Mesendoderm (in vitro differentiated cells): ENCODE measurements at regions not wholly inside any gene's neighbourhood (a gene's known extent, or its start where the extent isn't known, plus 50 kb on each side); places are given as distances from the start of the nearest gene placed in this dataset.

ENCODE experiments used
- DNase-seq: peaks from one replicate; pipeline ENCODE4 v3.0.0; 2013
- H2AK5ac ChIP-seq: 2 replicates; pipeline ENCODE4 v1.6.1; 2013; ENCODE audit warnings: low read length, inconsistent platforms
- H2BK120ac ChIP-seq: 2 replicates; pipeline ENCODE4 v1.6.1; 2013; ENCODE audit warnings: low read depth, mild to moderate bottlenecking, low read length, moderate library complexity, mixed read lengths
- H2BK15ac ChIP-seq: replicated peaks from 2 replicates; pipeline ENCODE4 v1.6.1; 2013; ENCODE audit warnings: low read depth, mild to moderate bottlenecking, moderate library complexity
- H2BK5ac ChIP-seq: 2 replicates; pipeline ENCODE4 v1.6.1; 2013; ENCODE audit warnings: low read length, inconsistent platforms
- H3K18ac ChIP-seq: 2 replicates; pipeline ENCODE4 v1.6.1; 2013; ENCODE audit warnings: mild to moderate bottlenecking, low read length, mixed read lengths
- H3K23ac ChIP-seq: one replicate; pipeline ENCODE4 v1.6.1; 2013; ENCODE audit warnings: low read length
- H3K27ac ChIP-seq: 2 replicates; pipeline ENCODE4 v1.5.1; 2013; ENCODE audit warnings: low read depth, mild to moderate bottlenecking, inconsistent platforms, low read length, moderate library complexity
- H3K27me3 ChIP-seq: 2 replicates; pipeline ENCODE4 v1.6.1; 2013; ENCODE audit warnings: low read length, control low read depth, mild to moderate bottlenecking, inconsistent platforms; ENCODE audit not compliant: insufficient read depth, poor library complexity
- H3K36me3 ChIP-seq: 2 replicates; pipeline ENCODE4 v1.6.1; 2013; ENCODE audit warnings: low read length, inconsistent platforms; ENCODE audit not compliant: control insufficient read depth, insufficient read depth
- H3K4ac ChIP-seq: one replicate; pipeline ENCODE4 v1.6.1; 2013; ENCODE audit warnings: low read depth, mild to moderate bottlenecking, low read length, moderate library complexity
- H3K4me1 ChIP-seq: 2 replicates; pipeline ENCODE4 v1.6.1; 2013; ENCODE audit warnings: low read depth, low read length, inconsistent platforms; ENCODE audit not compliant: control insufficient read depth
- H3K4me2 ChIP-seq: 2 replicates; pipeline ENCODE4 v1.6.1; 2013; ENCODE audit warnings: low read length
- H3K4me3 ChIP-seq: 2 replicates; pipeline ENCODE4 v1.5.1; 2013; ENCODE audit warnings: mild to moderate bottlenecking, low read length
- H3K56ac ChIP-seq: one replicate; pipeline ENCODE4 v1.6.1; 2013; ENCODE audit warnings: low read length
- H3K79me1 ChIP-seq: 2 replicates; pipeline ENCODE4 v1.6.1; 2013; ENCODE audit warnings: low read length, inconsistent platforms
- H3K79me2 ChIP-seq: 2 replicates; pipeline ENCODE4 v1.6.1; 2013; ENCODE audit warnings: mild to moderate bottlenecking, low read length; ENCODE audit not compliant: control insufficient read depth, insufficient read depth
- H3K9ac ChIP-seq: 2 replicates; pipeline ENCODE4 v1.6.1; 2013; ENCODE audit warnings: low read length, inconsistent platforms
- H4K5ac ChIP-seq: one replicate; pipeline ENCODE4 v1.6.1; 2013; ENCODE audit warnings: low read length
- H4K8ac ChIP-seq: one replicate; pipeline ENCODE4 v1.6.1; 2013; ENCODE audit warnings: low read depth, mild to moderate bottlenecking, control low read depth, low read length, moderate library complexity
- WGBS: extraction: QIAGEN DNeasy Blood & Tissue Kit; methylation state at CpG from one replicate; pipeline ENCODE4 v1.1.7; 2013; ENCODE audit warnings: low lambda C conversion rate, missing lambda C conversion rate; ENCODE audit not compliant: insufficient coverage; ENCODE audit errors: extremely low coverage; 5-methylcytosine and 5-hydroxymethylcytosine counted together

- no peak for DNase-seq
- no CpG with 5 or more reads among the region's 4 CpGs for WGBS
- Histone ChIP-seq H3K27me3 (no peaks in the 10 kb centered on the region), H3K79me1 (no peaks in the 10 kb centered on the region), H3K4me3 (no peak overlapping the region), H2AK5ac (no peak overlapping the region), H2BK15ac (no peak overlapping the region), H3K79me2 (no peaks in the 10 kb centered on the region), H3K56ac (no peak overlapping the region), H3K4ac (no peak overlapping the region), H3K18ac (no peak overlapping the region), H2BK120ac (no peak overlapping the region), H4K5ac (no peak overlapping the region), H3K36me3 (no peaks in the 10 kb centered on the region), H3K23ac (no peak overlapping the region), H4K8ac (no peak overlapping the region), H3K4me1 (no peaks in the 10 kb centered on the region), H3K4me2 (no peak overlapping the region), H3K27ac (no peak overlapping the region), H2BK5ac (no peak overlapping the region), H3K9ac (no peak overlapping the region)
Observed at GRCh38 chr6:91376686-91377085, 789.8 kb upstream of the MAP3K7 start.

- Histone ChIP-seq H3K4ac (no peak overlapping the region), H2AK5ac (no peak overlapping the region), H3K4me2 (no peak overlapping the region), H3K56ac (no peak overlapping the region), H3K36me3 (no peaks in the 10 kb centered on the region), H3K79me2 (no peaks in the 10 kb centered on the region), H2BK120ac (no peak overlapping the region), H3K4me3 (no peak overlapping the region), H3K18ac (no peak overlapping the region), H3K4me1 (no peaks in the 10 kb centered on the region), H4K8ac (no peak overlapping the region), H3K9ac (no peak overlapping the region), H3K27me3 (no peaks in the 10 kb centered on the region), H3K27ac (no peak overlapping the region), H3K23ac (no peak overlapping the region), H2BK15ac (no peak overlapping the region), H4K5ac (no peak overlapping the region), H3K79me1 (no peaks in the 10 kb centered on the region), H2BK5ac (no peak overlapping the region)
- DNase-seq: peak; percentile 59
- WGBS: no CpG with 5 or more reads among the region's 3 CpGs
Observed at GRCh38 chr6:91366781-91367180, 779.9 kb upstream of the MAP3K7 start.

- no peak for DNase-seq
- Histone ChIP-seq H2AK5ac (no peak overlapping the region), H2BK15ac (no peak overlapping the region), H4K5ac (no peak overlapping the region), H3K4ac (no peak overlapping the region), H3K4me3 (no peak overlapping the region), H2BK5ac (no peak overlapping the region), H3K23ac (no peak overlapping the region), H3K27ac (no peak overlapping the region), H3K9ac (no peak overlapping the region), H3K79me2 (no peaks in the 10 kb centered on the region), H2BK120ac (no peak overlapping the region), H3K79me1 (no peaks in the 10 kb centered on the region), H3K4me2 (no peak overlapping the region), H3K56ac (no peak overlapping the region), H3K18ac (no peak overlapping the region), H3K4me1 (no peaks in the 10 kb centered on the region), H3K27me3 (no peaks in the 10 kb centered on the region), H3K36me3 (no peaks in the 10 kb centered on the region), H4K8ac (no peak overlapping the region)
Observed at GRCh38 chr6:91358986-91359385, 772.1 kb upstream of the MAP3K7 start.

GRCh38 chr6:91352878-91353277 lies 766.0 kb upstream of the MAP3K7 start:
- no peaks in the 10 kb centered on the region for H3K27me3 ChIP-seq
- H3K4me3 ChIP-seq: no peak overlapping the region
- H2BK15ac ChIP-seq: no peak overlapping the region
- DNase-seq: no peak
- H3K36me3 ChIP-seq: no peaks in the 10 kb centered on the region
- no peak overlapping the region for H3K4ac ChIP-seq
- no peaks in the 10 kb centered on the region for H3K79me1 ChIP-seq
- no peak overlapping the region for H4K8ac ChIP-seq
- no peak overlapping the region for H2BK5ac ChIP-seq
- WGBS: no CpG with 5 or more reads among the region's 4 CpGs
- H3K27ac ChIP-seq: no peak overlapping the region
- H3K4me2 ChIP-seq: no peak overlapping the region
- no peak overlapping the region for H3K18ac ChIP-seq
- no peaks in the 10 kb centered on the region for H3K79me2 ChIP-seq
- H3K23ac ChIP-seq: no peak overlapping the region
- no peak overlapping the region for H3K56ac ChIP-seq
- H3K9ac ChIP-seq: no peak overlapping the region
- H2AK5ac ChIP-seq: no peak overlapping the region
- no peaks in the 10 kb centered on the region for H3K4me1 ChIP-seq
- no peak overlapping the region for H2BK120ac ChIP-seq
- H4K5ac ChIP-seq: no peak overlapping the region

- Histone ChIP-seq H3K79me1 (no peaks in the 10 kb centered on the region), H3K27me3 (no peaks in the 10 kb centered on the region), H3K27ac (no peak overlapping the region), H3K56ac (no peak overlapping the region), H3K36me3 (no peaks in the 10 kb centered on the region), H3K4ac (no peak overlapping the region), H3K23ac (no peak overlapping the region), H2BK15ac (no peak overlapping the region), H3K4me1 (no peaks in the 10 kb centered on the region), H3K18ac (no peak overlapping the region), H2AK5ac (no peak overlapping the region), H3K4me2 (no peak overlapping the region), H3K4me3 (no peak overlapping the region), H2BK120ac (no peak overlapping the region), H4K8ac (no peak overlapping the region), H2BK5ac (no peak overlapping the region), H4K5ac (no peak overlapping the region), H3K9ac (no peak overlapping the region), H3K79me2 (no peaks in the 10 kb centered on the region)
- WGBS: no CpG with 5 or more reads among the region's 3 CpGs
- DNase-seq: no peak
Observed at GRCh38 chr6:91352321-91352720, 765.4 kb upstream of the MAP3K7 start.

- Histone ChIP-seq H2BK5ac (no peak overlapping the region), H3K27ac (no peak overlapping the region), H3K36me3 (no peaks in the 10 kb centered on the region), H3K79me1 (no peaks in the 10 kb centered on the region), H3K79me2 (no peaks in the 10 kb centered on the region), H3K4ac (no peak overlapping the region), H4K8ac (no peak overlapping the region), H3K9ac (no peak overlapping the region), H4K5ac (no peak overlapping the region), H3K4me1 (no peaks in the 10 kb centered on the region), H2BK15ac (no peak overlapping the region), H3K4me3 (no peak overlapping the region), H3K23ac (no peak overlapping the region), H2AK5ac (no peak overlapping the region), H3K4me2 (no peak overlapping the region), H3K18ac (no peak overlapping the region), H2BK120ac (no peak overlapping the region), H3K27me3 (no peaks in the 10 kb centered on the region), H3K56ac (no peak overlapping the region)
- DNase-seq: no peak
Observed at GRCh38 chr6:91350146-91350908, 763.5 kb upstream of the MAP3K7 start.
